ENCODE measurements at regions not wholly inside any gene's neighbourhood (a gene's known extent, or its start where the extent isn't known, plus 50 kb on each side); places are given as distances from the start of the nearest gene placed in this dataset.

- TF ChIP-seq CTCF (IDR thresholded peaks at IDR 0.05) (no peak), POLR2A (IDR thresholded peaks at IDR 0.05) (no peak)
Observed at GRCh38 chr12:43252585-43252984, 299.4 kb downstream of the ADAMTS20 start.

Measured in Peyer's patch (tissue), 4 donors.